ENCODE measurements at regions not wholly inside any gene's neighbourhood (a gene's known extent, or its start where the extent isn't known, plus 50 kb on each side); places are given as distances from the start of the nearest gene placed in this dataset.

DNA sequence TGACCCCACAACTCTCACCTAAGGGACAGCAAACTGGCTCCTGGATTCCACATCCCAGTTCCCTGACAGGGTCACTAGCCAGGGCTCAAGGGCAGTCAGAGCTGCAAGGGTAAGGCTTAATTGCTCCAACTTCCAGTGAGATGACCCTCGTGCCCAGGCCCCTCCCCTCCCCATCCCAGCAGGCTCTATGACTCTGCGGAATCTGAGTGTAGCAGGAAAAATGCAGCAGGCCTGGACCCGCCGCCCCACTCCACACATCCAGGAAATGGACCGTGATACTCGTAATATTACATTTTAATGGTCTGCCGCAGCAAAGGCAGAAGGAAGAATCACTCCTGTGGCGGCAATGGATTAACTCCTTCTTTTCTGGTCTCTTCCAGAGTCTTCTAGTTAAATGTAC lies 91.7 kb upstream of the CHST15 start:
- no peaks in the 10 kb centered on the region for H3K27me3 ChIP-seq (ENCODE audit: control insufficient read depth, insufficient read depth, low read length)
- TF ChIP-seq, protein P1, sequence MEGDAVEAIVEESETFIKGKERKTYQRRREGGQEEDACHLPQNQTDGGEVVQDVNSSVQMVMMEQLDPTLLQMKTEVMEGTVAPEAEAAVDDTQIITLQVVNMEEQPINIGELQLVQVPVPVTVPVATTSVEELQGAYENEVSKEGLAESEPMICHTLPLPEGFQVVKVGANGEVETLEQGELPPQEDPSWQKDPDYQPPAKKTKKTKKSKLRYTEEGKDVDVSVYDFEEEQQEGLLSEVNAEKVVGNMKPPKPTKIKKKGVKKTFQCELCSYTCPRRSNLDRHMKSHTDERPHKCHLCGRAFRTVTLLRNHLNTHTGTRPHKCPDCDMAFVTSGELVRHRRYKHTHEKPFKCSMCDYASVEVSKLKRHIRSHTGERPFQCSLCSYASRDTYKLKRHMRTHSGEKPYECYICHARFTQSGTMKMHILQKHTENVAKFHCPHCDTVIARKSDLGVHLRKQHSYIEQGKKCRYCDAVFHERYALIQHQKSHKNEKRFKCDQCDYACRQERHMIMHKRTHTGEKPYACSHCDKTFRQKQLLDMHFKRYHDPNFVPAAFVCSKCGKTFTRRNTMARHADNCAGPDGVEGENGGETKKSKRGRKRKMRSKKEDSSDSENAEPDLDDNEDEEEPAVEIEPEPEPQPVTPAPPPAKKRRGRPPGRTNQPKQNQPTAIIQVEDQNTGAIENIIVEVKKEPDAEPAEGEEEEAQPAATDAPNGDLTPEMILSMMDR (IDR thresholded peaks at IDR 0.05; ENCODE audit: insufficient read depth, low read length, poor library complexity, severe bottlenecking): no peak
- DNase-seq (ENCODE audit: low read depth): no peak
- no peaks in the 10 kb centered on the region for H3K36me3 ChIP-seq (ENCODE audit: control insufficient read depth, insufficient read depth, low read length)
- no peak overlapping the region for H3K4me3 ChIP-seq (ENCODE audit: low read depth, low read length)

DNA sequence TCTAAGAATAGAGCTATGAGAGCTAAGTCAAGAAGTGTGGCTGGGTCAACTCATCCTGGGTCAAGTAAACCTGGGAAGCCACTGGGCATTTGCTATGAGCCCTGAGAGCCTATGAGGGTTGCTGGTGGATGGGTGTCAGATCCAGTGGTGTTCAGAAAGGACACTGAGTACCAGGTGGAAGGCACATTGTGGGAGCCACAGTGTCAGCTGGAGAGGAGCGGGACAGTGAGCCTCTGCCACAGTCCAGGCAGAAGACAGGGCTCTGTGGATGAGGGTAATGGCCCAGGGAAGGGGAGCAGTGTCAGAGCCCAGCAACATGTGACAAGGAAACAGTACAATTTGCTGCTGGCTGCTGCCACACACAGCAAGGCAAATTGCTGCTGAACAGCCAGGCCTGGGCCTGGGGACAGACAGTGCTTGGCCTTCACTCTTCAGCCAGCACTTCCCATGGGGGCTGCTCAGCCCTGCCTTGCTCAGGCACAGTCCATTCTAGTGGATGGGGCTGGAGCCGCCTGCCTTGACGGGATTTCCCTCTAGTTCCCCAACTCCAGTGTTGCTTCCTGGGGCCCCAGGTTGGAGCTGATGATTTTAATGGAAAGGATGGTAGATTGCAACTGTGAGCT lies 90.9 kb upstream of the CHST15 start:
- no peaks in the 10 kb centered on the region for H3K27me3 ChIP-seq (ENCODE audit: control insufficient read depth, insufficient read depth, low read length)
- H3K36me3 ChIP-seq (ENCODE audit: control insufficient read depth, insufficient read depth, low read length): no peaks in the 10 kb centered on the region
- DNase-seq (ENCODE audit: low read depth): no peak
- TF ChIP-seq, protein P1 (IDR thresholded peaks at IDR 0.05; ENCODE audit: insufficient read depth, low read length, poor library complexity, severe bottlenecking): no peak
- no peak overlapping the region for H3K4me3 ChIP-seq (ENCODE audit: low read depth, low read length)

DNA sequence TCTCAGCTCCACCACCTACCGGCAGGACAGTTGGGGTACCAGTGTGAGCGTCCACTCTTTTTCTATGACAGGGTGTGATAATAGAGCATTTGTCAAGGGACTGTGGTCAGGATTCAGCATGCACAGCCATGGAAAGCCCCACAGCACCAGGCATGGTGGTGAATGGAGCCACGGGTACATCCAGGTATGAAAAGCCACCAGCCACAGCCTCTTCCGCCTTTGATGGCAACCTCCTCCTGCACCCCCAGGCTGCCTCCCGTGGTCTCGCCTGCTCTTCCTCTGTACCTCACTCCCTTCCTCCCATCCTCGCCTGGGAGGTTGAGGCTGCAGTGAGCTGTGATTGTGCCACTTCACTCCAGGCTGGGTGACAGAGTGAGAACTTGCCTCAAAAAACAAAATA lies 90.2 kb upstream of the CHST15 start:
- H3K4me3 ChIP-seq (ENCODE audit: low read depth, low read length): no peak overlapping the region
- H3K27me3 ChIP-seq (ENCODE audit: control insufficient read depth, insufficient read depth, low read length): no peaks in the 10 kb centered on the region
- H3K36me3 ChIP-seq (ENCODE audit: control insufficient read depth, insufficient read depth, low read length): no peaks in the 10 kb centered on the region
- TF ChIP-seq, protein P1 (IDR thresholded peaks at IDR 0.05; ENCODE audit: insufficient read depth, low read length, poor library complexity, severe bottlenecking): no peak
- no peak for DNase-seq (ENCODE audit: low read depth)

DNA sequence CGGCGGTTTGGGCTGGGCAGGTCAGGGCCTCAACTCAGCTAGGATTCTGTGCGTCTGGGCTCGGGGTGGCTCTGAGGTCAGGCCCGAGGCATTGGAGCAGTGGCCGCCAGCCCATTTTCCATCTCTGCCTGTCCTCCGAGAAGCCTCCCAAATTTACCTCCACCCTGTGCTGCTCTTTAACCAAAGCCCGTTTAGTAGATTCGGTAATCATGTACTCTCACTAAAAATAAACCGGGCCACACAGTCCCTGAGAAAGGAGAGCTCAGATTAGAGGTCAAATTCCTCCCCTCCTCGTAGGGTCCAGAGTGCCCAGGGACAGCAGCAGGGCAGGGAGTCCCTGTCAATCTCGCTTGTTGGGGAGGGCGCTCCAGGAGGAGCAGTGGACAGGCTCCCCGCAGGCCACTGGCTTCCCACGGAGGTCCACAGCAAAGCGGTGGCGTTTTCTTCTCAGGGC lies 88.7 kb upstream of the CHST15 start:
- TF ChIP-seq, protein P1 (IDR thresholded peaks at IDR 0.05; ENCODE audit: insufficient read depth, low read length, poor library complexity, severe bottlenecking): no peak
- Histone ChIP-seq H3K27me3 (ENCODE audit: control insufficient read depth, insufficient read depth, low read length) (no peaks in the 10 kb centered on the region), H3K36me3 (ENCODE audit: control insufficient read depth, insufficient read depth, low read length) (no peaks in the 10 kb centered on the region), H3K4me3 (ENCODE audit: low read depth, low read length) (no peak overlapping the region)
- DNase-seq (ENCODE audit: low read depth): no peak

DNA sequence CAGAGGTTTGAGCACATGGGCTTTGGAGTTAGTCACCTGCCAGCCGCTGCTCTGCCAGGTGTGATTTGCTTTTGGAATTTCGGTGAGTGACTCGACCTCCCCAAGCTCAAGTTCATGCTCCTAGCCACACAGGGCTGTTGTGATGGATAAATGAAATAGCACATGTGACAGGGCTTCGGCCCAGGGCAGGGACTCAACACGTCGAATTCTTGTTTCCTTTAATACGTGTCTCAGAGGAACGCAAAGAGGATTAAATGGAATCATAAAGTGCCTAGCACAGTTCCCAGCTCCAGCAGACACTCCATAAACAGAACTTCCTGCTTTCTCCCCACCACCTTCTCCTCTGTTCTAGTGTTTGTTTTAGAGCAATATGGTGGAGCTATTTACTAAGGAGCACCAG lies 88.3 kb upstream of the CHST15 start:
- H3K27me3 ChIP-seq (ENCODE audit: control insufficient read depth, insufficient read depth, low read length): no peaks in the 10 kb centered on the region
- TF ChIP-seq, protein P1 (IDR thresholded peaks at IDR 0.05; ENCODE audit: insufficient read depth, low read length, poor library complexity, severe bottlenecking): no peak
- H3K36me3 ChIP-seq (ENCODE audit: control insufficient read depth, insufficient read depth, low read length): no peaks in the 10 kb centered on the region
- no peak for DNase-seq (ENCODE audit: low read depth)
- no peak overlapping the region for H3K4me3 ChIP-seq (ENCODE audit: low read depth, low read length)

DNA sequence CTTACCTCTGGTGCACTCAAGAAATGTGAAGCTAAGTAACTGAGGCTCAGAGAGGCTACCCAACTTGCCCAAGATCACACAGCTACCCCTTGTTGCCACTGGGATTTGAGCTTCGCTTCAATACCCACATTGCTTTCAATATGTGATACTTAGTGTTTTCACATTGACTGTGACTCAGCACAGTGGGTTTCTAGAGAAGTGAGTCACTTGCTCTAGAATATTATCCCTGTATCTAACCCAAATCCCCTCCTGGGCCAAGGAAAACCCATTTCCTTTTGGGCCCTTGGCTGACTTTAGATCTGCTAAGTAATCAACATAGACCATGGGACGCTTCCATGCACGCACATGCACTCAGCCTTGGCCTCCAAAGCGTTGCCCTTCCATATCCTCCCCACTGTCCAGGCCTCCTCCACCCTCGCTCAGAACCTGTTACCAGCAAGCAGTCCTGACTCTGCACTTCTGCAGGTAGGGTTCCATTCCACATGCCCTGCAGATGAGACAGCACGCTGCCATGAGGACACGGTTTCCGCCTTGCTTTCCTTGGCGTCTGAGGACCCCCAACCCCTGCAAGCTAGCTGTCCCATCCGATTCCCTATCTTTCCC lies 87.7 kb upstream of the CHST15 start:
- DNase-seq (ENCODE audit: low read depth): peak; percentile 65
- Histone ChIP-seq H3K36me3 (ENCODE audit: control insufficient read depth, insufficient read depth, low read length) (no peaks in the 10 kb centered on the region), H3K27me3 (ENCODE audit: control insufficient read depth, insufficient read depth, low read length) (no peaks in the 10 kb centered on the region), H3K4me3 (ENCODE audit: low read depth, low read length) (no peak overlapping the region)
- TF ChIP-seq, protein P1 (IDR thresholded peaks at IDR 0.05; ENCODE audit: insufficient read depth, low read length, poor library complexity, severe bottlenecking): no peak

All from kidney epithelial cell (primary cell).